HT-29 (cell line): ENCODE measurements at regions not wholly inside any gene's neighbourhood (a gene's known extent, or its start where the extent isn't known, plus 50 kb on each side); places are given as distances from the start of the nearest gene placed in this dataset.
A peak's percentile ranks its signal among the peaks of the same experiment; 100 is the strongest.

ENCODE experiments used
- DNase-seq: peaks from one replicate; pipeline ENCODE4 v3.0.0-alpha.2; 2015; ENCODE audit warnings: low spot score

DNA sequence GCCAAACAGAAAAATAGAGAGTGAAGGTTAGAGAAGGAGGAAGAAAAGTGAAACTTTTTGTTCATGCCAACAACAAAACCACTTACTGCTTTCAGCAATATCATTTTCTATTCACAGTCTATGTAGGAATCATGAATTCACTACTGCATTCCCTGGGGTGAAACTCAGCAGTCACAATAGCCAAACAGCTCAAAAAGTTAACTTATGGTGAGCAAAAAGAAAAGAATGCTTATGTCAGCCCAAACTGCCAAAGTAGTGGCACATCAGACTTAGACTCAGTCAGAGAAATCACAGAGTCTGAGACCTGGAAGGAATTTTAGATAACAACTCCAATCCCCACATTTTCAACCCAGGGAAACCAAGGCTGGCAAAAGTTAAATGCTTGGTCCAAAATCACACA, 238.7 kb upstream of the TMCO5A start:
- no peak for DNase-seq

GRCh38 chr15:37698679-37699078, 235.8 kb upstream of the TMCO5A start:
- DNase-seq: no peak

GRCh38 chr15:37701230-37701629, 233.2 kb upstream of the TMCO5A start:
- no peak for DNase-seq

DNA sequence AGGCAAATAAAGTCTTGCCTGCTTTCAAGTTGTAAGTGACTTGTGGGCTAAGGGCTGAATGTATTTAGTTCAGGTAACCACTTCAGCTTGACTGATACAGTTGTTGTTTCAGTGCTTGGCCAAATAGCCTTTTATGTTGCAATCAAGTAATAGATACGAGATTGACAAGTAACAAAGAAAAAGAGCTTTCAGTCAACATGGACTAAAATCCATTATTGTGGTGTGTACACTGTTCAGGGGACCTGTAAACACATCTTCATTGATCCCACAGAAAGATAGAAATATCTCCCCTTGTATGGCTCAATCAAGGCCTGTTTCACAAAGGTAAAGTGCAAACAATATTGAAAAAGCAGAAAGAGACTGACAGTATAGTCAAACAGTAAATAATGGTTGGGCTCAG, 224.8 kb upstream of the TMCO5A start:
- no peak for DNase-seq

DNA sequence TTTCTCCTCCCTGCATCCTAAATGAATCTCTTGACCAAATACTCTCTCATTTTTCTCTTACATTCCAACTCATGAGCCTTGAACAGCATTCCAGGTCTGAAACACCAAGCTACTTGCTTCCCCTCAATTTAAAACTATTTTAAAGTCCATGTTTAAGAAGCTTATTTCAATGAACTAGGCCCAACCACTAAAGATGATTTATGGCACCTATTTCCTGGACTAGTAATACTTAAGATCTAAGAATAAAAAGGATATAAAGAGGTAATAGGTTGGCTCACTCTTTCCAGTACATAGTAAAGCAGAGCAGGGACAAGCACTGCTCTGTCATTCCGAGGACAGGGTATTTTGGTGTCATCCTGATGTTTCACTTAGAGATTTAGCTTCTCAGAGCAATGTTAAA, 219.3 kb upstream of the TMCO5A start:
- no peak for DNase-seq

- DNase-seq: no peak
Measured at GRCh38 chr15:37720267-37720666, 214.2 kb upstream of the TMCO5A start.

GRCh38 chr15:37731146-37731746, 203.2 kb upstream of the TMCO5A start:
- no peak for DNase-seq

DNA sequence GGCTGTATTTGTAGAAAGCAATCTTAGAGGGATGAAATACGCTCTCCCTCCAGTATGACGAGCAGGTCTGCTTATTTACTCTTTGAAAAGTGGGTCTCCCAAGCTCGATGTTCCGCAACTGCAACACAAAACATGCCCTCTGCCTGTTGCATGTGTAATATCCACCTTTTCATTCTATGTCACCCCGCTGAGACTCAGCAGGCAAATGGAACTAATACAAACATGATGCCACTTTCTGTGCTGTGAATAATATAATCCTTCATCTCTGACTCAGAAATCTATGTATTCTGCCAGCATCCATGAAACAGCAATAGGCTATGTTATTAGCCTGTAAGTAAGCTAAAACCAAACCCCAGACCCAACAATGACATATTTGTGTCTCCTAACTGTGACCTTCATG, 200.8 kb upstream of the TMCO5A start:
- no peak for DNase-seq

DNA sequence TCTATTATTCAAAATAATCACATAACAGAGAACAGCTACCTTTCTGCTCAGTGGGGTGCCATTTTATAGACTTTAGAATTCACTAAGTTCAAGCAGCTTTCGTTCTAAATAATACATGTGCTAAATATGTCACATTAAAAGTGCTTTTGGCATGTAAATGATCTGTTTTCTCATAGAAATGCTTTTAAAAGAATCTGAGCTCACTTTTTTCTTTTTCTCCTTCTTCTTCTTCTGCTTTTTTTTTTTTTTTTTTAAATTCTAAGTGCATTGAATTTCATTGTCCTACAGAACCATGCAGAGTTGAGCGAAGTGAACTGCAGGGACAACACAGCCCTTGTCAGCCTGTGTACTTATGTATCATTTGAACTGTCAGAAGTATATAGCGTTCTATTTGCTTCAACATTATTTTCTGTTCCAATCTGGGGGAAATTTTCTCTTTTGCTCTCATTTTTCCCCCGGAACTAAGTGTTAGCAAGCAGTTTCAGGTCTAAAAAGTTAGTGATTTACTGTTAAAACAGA, 193.8 kb upstream of the TMCO5A start:
- no peak for DNase-seq

DNA sequence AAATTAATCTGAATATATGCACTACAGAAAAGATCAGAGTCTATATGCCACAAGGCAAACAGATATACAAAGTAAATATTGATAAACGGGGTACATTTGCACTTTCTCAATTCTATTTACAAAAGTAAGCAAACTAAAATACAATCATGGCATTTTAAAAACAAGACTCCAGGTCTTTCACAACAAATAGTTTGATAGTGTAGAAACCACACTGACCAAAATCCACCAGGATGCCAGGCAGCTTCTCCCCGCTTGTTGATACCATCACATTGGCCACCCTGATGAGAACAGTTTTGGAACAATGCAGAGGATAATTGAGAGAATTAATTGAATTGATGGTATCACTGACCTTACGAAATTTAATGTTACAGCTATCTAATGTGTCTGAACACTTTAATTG, 190.6 kb upstream of the TMCO5A start:
- no peak for DNase-seq

- DNase-seq: no peak
Measured at GRCh38 chr15:37744521-37744920, 189.9 kb upstream of the TMCO5A start.

GRCh38 chr15:37751401-37751800, 183.0 kb upstream of the TMCO5A start:
- no peak for DNase-seq

- no peak for DNase-seq
Measured at GRCh38 chr15:37756407-37756806, 178.0 kb upstream of the TMCO5A start.

DNA sequence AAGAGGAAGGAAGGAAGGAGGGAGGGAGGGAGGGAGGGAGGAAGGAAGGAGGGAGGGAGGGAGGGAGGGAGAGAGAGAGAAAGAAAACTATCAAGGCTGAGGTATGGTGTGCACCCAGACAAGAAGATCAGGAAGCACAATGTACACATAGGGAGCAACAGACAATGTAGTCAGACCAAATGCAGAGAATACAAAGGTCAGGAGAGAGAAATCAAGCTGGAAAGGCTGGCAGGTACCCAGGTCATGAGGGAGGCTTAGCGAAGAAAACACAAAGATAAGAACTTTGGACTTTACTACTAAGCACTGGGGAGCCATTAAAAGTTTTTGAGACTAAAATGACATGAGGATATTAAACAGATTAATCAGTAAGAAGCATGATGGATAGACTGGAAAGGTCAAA, 176.0 kb upstream of the TMCO5A start:
- peak; percentile 39 for DNase-seq

- peak; percentile 76 for DNase-seq
Measured at GRCh38 chr15:37764733-37765191, 169.7 kb upstream of the TMCO5A start.

GRCh38 chr15:37765786-37766185, 168.7 kb upstream of the TMCO5A start:
- no peak for DNase-seq

DNA sequence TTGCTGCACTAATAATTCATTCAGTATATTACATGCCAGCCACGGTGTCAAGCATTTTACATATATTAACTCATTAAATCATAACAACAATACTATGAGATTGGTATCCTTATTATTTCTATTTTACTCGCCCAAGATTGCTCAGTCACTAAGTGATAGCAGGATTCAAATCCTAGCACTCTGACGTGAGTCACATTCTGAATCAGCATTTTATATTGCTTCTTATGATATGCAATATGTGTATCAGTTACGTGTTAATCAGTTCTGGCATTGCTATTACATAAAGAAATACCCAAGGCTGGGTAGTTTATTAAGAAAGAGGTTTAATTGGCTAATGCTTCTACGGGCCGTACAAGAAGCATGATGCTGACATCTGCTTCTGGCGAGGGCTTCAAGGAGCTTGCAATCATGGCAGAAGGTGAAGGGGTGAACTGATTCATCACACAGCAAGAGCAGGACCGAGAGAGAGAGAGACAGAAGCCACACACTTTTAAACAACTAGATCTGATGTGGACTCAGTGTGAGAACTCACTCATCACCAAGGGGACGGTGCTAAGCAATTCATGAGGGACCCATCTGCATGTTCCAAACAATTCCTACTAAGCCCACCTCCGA, 166.5 kb upstream of the TMCO5A start:
- DNase-seq: no peak

GRCh38 chr15:37771465-37771864, 163.0 kb upstream of the TMCO5A start:
- no peak for DNase-seq

GRCh38 chr15:37773111-37773860, 161.2 kb upstream of the TMCO5A start:
- DNase-seq: no peak

- DNase-seq: no peak
Measured at GRCh38 chr15:37774961-37775360, 159.5 kb upstream of the TMCO5A start.

DNA sequence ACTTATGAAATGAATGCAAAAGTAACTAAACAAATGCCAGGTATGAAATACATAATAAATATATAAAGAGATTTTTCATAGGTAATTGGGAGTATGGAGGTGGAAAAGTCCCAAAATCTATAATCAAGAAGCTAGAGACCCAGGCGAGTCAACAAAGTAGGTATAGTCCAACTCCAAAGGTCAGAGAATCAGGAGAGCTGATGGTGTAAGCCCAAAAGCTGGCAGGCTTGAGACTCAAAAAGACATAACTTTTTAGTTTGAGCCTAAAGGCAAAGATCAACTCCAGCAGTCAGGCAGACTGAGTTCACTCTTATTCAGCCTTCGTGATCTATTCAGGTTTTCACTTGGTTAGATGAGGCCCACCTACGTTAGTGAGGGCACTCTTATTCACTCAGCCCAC, 157.4 kb upstream of the TMCO5A start:
- DNase-seq: no peak

GRCh38 chr15:37783290-37783689, 151.2 kb upstream of the TMCO5A start:
- no peak for DNase-seq

GRCh38 chr15:37788330-37788729, 146.1 kb upstream of the TMCO5A start:
- no peak for DNase-seq
